GM12874 (cell line): ENCODE measurements at regions not wholly inside any gene's neighbourhood (a gene's known extent, or its start where the extent isn't known, plus 50 kb on each side); places are given as distances from the start of the nearest gene placed in this dataset.

Experiments
- CTCF ChIP-seq: IDR thresholded peaks from 2 replicates; pipeline ENCODE4 v1.5.1; 2011; ENCODE audit warnings: low read depth, mild to moderate bottlenecking, control low read depth, low read length, moderate library complexity; ENCODE audit not compliant: insufficient read depth

- TF ChIP-seq CTCF = no peak
These were observed 300.0 kb downstream of the CHRM3 start for GRCh38 chr1:239686386-239686785.

GRCh38 chr1:239696317-239696716, 309.9 kb downstream of the CHRM3 start:
- TF ChIP-seq CTCF = no peak

- TF ChIP-seq CTCF = no peak
These were observed 314.3 kb downstream of the CHRM3 start for GRCh38 chr1:239700667-239701066.

- TF ChIP-seq CTCF = no peak
These were observed 316.7 kb downstream of the CHRM3 start for GRCh38 chr1:239703075-239703474.

- TF ChIP-seq CTCF = no peak
These were observed 320.0 kb downstream of the CHRM3 start for GRCh38 chr1:239706245-239706892.

DNA sequence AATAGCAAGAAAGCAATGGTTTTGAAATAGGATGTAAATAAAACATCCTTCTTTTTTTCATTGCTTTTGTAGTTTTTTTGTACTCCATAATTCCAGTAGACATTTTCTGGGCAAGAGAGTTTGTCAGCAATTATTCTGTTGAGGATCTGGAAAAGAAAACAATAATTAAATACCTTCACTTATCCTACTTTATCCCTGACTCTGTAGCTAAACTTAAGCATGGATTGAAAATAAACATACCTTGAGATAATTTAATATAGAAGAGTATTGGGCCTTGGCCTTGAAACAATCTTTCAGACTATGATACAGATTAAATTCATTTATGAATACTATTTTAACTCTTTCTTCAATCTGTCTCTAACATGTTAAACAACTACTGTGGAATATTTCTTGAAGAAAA, 321.2 kb downstream of the CHRM3 start:
- no peak for TF ChIP-seq CTCF

- TF ChIP-seq CTCF = no peak
These were observed 322.3 kb downstream of the CHRM3 start for GRCh38 chr1:239708622-239709021.
